ENCODE measurements at regions not wholly inside any gene's neighbourhood (a gene's known extent, or its start where the extent isn't known, plus 50 kb on each side); places are given as distances from the start of the nearest gene placed in this dataset.
A peak's percentile ranks its signal among the peaks of the same experiment; 100 is the strongest.
"Not testable (repeated sequence)": the region's sequence is repeated elsewhere in the genome, so short reads cannot be mapped to it uniquely, and the experiment has no call there.

DNA sequence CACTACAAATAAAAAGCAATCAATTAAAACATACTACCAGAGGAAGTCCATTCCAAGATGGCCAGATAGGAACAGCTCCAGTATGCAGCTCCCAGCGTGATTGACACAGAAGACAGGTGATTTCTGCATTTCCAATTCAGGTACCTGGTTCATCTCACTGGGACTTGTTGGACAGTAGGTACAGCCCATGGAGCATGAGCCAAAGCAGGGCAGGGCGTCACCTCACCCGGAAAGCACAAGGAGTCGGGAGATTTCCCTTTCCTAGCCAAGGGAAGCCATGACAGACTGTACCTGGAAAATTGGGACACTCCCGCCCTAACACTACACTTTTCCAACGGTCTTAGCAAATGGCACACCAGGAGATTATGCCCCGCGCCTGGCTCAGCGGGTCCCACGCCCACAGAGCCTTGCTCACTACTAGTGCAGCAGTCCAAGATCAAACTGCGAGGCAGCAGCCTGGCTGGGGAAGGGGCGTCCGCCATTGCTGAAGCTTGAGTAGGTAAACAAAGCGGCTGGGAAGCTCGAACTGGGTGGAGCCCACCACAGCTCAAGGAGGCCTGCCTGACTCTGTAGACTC is 106.0 kb downstream of the BUD13 start:
- DNase-seq: not testable (repeated sequence)

DNA sequence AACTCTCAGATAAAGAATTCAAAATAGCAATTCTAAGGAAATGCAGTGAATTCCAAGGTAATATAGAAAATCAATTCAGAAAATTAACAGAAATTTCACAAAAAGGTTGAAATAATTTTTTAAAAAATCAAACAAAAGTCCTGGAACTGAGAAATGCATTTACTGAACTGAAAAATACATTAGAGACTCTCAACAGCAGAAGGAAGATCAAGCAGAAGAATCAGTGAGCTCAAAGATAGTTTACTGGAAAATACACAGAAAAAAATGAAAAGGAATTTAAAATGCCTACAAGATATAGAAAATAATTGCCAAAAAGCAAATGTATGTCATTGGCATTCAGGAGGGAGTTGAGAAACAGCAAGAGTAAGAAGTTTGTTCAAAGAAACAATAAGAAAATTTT is 107.3 kb downstream of the BUD13 start:
- DNase-seq: no peak

GRCh38 chr11:116661056-116661455 is 111.7 kb downstream of the BUD13 start:
- DNase-seq: no peak

- DNase-seq: no peak
Measured at GRCh38 chr11:116660011-116660410, 112.8 kb downstream of the BUD13 start.

DNA sequence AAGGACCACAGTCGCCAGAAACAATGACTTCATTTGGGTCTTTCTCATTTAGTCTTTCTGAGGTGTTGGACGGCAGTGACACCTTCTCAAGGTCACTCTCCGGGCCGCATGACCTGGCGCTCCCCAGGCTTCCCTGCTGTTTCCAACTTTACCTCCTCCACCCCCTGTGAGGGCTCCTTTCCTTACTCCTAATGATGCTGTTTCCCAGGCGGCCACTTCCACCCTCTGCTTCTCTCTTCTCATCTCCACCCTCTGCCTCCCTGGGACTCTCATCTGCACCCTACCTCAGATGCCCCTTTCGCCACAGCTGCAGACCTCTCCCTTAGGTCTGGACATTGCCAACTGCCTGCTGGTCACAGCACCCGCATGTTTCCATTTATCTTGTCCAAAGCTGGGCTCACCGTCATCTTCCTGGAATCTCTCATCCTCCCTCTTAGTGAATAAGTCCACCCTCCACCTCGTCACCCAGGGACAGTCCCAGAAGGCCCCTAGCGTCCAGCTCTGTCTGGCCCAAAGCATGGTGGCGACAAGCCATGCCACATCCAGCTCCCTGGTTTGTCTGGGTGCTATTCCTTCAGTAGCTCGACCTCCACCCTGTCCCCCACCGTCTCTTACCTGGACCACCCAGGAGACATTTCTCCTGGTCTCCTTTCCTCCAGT is 113.8 kb downstream of the BUD13 start:
- DNase-seq: no peak

GRCh38 chr11:116657842-116658825 is 114.7 kb downstream of the BUD13 start:
- DNase-seq: no peak

GRCh38 chr11:116656011-116656410 is 116.8 kb downstream of the BUD13 start:
- DNase-seq: no peak

GRCh38 chr11:116654526-116654925 is 118.3 kb downstream of the BUD13 start:
- DNase-seq: no peak

- DNase-seq: no peak
Measured at GRCh38 chr11:116653206-116653605, 119.6 kb downstream of the BUD13 start.

GRCh38 chr11:116651737-116652237 is 121.0 kb downstream of the BUD13 start:
- DNase-seq: no peak

- no peak for DNase-seq
Measured at GRCh38 chr11:116651098-116651736, 121.6 kb downstream of the BUD13 start.

DNA sequence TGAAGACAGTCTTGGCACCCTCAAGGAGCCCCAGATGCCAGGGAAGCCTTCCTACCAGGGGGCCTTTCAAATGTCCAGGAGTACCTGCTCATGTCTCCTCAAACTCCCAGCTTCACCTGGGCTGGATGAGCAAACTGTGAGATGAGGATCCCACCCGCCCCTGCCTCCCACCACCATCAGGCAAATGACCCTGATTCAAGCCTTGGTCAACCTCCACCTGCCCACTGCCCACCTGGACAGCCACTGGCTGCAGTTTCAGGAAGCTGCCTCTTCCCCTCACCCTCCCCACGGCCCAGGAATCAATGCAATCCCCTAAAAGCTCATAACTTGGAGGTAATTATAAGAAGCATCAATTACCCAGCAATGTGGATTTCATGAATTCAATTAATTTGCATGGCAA is 122.7 kb downstream of the BUD13 start:
- no peak for DNase-seq

- no peak for DNase-seq
Measured at GRCh38 chr11:116649268-116649667, 123.5 kb downstream of the BUD13 start.

DNA sequence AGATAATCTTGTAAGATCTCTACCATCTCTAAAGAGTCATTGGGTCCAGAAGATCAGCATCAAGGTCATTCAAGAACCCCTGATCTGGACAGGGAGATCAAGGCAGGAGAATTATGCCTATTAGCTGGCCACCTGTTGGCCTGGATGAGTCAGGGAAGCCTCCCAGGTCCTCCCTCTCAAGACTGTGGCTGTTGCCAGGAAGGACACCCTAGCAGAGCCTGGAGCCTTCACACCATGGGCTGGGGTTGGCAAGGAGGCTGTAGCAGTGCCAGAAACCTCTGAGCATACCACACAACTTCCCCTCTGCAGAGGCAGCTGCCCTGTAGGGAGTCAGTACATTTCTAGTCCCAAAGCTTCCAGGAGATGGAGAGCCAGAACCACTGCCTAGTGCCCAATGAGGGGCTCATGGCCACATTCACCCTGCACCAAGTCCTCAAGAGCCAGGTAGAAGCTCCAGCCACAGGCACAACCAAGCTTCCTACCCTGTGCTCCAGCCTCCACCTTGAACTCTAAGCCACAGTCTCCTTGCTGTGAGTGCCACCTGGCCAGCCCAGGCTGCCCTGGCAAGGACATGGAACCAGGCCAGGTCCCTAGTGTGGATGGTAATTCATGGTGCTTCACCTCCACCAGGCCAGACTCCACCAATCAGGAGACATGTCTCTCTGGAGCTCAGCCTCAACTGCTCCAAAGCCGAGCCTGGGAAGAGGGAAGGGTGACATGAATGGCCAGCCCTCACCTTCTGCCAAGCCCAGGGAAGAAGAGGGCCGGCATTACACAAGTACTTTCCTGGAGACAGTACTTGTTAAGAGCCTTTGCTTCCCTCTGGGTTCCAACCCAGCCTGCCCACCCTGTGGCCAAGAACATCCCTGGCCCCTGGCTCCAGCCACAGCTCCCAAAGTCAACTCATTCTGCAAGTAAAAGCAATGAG is 124.3 kb downstream of the BUD13 start:
- DNase-seq: no peak

DNA sequence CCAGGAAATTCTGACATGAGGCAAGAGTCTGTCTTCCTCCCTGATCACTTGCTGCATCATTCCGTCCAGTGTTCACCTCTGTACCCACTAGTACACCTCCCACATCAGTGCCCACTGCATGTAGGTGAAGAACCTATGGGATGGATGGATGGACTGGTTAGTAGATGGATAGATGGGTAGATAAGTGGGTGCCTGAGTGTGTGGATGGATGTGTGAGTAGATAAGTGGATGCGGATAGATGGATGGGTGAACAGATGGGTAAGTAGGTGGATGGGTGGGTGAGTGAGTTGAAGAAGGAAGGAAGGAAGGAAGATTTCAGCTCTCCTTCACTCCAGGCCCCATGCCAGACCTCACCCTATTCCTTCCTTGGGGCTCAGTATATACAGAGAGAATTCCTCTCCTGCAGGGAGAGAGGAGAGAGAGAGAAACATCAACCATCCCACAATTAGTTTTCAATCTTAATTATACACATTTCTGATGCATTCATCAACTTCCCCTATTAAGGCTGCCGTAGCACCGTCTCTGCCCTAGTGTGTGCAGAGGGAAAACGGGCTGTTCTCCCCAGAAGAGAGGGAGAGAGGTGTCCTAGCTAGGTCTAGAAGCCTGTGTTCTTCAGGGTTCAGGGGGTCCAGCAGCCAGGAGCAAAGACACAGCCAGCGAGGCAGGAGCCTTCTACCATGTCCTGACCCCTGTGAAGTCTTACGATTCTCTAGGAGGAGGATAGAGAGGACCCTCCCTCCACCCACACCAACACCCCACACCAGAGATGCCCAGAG is 125.3 kb downstream of the BUD13 start:
- DNase-seq: no peak

DNA sequence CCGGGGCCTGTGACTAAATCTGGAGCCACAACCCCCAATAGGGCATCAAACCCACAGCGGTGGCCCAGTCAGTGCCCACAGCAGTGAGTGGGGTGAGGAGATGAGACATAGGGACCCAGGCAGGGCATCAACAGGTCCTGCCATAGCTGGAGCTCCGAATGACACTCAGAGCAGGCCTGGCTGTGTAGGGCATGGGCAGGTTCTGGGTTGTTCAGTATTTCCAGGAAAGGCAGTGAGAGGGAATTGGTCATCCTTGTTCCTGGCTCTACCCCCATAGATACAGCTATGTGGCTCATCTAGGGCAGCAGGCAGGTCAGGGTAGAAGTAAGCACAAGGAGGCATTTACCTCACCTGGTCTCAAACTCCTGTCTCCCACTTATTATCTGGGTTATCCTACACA is 126.6 kb downstream of the BUD13 start:
- DNase-seq: no peak

- DNase-seq: no peak
Measured at GRCh38 chr11:116644941-116645305, 127.9 kb downstream of the BUD13 start.

- DNase-seq: peak; percentile 31
Measured at GRCh38 chr11:116644201-116644940, 128.4 kb downstream of the BUD13 start.

- no peak for DNase-seq
Measured at GRCh38 chr11:116643521-116643920, 129.3 kb downstream of the BUD13 start.

DNA sequence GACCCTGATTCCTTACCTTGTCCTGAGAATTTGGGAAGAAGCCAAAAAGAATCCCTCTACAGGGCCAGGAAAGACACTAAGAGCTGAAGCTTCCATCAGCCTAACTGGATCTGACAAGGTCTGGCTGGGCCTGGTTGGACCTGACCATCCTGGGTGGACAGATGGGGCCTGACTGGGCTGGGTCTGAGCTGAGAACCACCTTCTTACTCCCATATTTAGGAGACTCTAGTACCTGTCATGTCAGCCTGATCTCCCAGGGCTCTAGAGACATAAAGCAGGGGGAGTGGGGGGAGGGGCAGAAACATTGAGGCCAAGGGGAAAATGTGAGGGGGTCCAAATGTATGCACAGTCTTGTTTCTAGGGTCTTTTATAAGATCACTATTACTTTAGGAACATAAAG is 129.9 kb downstream of the BUD13 start:
- DNase-seq: no peak
